Liver (tissue), 3 donors: ENCODE measurements at regions not wholly inside any gene's neighbourhood (a gene's known extent, or its start where the extent isn't known, plus 50 kb on each side); places are given as distances from the start of the nearest gene placed in this dataset.

ENCODE experiments used
- RAD21 ChIP-seq, 2 donors: IDR thresholded peaks; 2 replicates each; pipeline ENCODE4 v1.6.1; 2016; ENCODE audit warnings: antibody characterized with exemption in 2 of 2, mild to moderate bottlenecking in 2 of 2
- TAF1 ChIP-seq: conservative IDR thresholded peaks from 2 replicates; pipeline ENCODE4 v1.6.1; 2016; ENCODE audit warnings: antibody characterized with exemption, mild to moderate bottlenecking
- YY1 ChIP-seq: IDR thresholded peaks from 2 replicates; pipeline ENCODE4 v1.6.1; 2016; ENCODE audit warnings: antibody characterized with exemption, mild to moderate bottlenecking
- TF ChIP-seq, protein P1 (sequence below): fragments of 150-350 bp; IDR thresholded peaks from 2 replicates; pipeline ENCODE4 v1.5.1; 2017; ENCODE audit warnings: improper control_type of control experiment, low read depth, low read length; ENCODE audit not compliant: missing input control
- TF ChIP-seq, protein P2 (sequence below): IDR thresholded peaks from 2 replicates; pipeline ENCODE4 v1.6.1; 2016; ENCODE audit warnings: antibody characterized with exemption
- TF ChIP-seq, protein P3 (sequence below): IDR thresholded peaks from 2 replicates; pipeline ENCODE4 v1.6.1; 2016; ENCODE audit warnings: antibody characterized with exemption, mild to moderate bottlenecking
- donor health status: healthy.
- donor health status: healthy.

DNA sequence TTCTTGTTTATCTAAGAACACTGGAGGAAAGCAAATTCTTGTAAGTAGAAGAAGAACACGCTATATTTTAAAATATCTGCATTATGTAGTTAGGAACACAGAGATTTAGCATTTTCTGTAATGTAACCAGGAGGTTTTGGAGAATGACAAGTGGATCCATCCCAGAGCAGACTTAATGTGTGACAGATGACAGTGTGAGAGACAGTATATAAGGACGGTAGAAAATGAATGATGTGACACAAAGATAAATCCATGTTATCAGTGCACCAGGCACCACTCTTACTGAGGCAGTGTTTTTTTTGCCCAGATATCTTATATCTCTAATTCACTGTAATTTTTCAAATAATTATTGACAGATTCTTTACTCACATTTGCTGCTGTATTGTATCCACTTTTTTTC lies 239.0 kb upstream of the KCNN2 start:
- TF ChIP-seq, protein P1, sequence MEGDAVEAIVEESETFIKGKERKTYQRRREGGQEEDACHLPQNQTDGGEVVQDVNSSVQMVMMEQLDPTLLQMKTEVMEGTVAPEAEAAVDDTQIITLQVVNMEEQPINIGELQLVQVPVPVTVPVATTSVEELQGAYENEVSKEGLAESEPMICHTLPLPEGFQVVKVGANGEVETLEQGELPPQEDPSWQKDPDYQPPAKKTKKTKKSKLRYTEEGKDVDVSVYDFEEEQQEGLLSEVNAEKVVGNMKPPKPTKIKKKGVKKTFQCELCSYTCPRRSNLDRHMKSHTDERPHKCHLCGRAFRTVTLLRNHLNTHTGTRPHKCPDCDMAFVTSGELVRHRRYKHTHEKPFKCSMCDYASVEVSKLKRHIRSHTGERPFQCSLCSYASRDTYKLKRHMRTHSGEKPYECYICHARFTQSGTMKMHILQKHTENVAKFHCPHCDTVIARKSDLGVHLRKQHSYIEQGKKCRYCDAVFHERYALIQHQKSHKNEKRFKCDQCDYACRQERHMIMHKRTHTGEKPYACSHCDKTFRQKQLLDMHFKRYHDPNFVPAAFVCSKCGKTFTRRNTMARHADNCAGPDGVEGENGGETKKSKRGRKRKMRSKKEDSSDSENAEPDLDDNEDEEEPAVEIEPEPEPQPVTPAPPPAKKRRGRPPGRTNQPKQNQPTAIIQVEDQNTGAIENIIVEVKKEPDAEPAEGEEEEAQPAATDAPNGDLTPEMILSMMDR, result no peak
- TF ChIP-seq, protein P2, sequence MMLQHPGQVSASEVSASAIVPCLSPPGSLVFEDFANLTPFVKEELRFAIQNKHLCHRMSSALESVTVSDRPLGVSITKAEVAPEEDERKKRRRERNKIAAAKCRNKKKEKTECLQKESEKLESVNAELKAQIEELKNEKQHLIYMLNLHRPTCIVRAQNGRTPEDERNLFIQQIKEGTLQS, result no peak
- TF ChIP-seq TAF1 (no peak), RAD21 (IDR thresholded peaks at IDR 0.05) (no peak), YY1 (no peak)
- TF ChIP-seq, protein P3, sequence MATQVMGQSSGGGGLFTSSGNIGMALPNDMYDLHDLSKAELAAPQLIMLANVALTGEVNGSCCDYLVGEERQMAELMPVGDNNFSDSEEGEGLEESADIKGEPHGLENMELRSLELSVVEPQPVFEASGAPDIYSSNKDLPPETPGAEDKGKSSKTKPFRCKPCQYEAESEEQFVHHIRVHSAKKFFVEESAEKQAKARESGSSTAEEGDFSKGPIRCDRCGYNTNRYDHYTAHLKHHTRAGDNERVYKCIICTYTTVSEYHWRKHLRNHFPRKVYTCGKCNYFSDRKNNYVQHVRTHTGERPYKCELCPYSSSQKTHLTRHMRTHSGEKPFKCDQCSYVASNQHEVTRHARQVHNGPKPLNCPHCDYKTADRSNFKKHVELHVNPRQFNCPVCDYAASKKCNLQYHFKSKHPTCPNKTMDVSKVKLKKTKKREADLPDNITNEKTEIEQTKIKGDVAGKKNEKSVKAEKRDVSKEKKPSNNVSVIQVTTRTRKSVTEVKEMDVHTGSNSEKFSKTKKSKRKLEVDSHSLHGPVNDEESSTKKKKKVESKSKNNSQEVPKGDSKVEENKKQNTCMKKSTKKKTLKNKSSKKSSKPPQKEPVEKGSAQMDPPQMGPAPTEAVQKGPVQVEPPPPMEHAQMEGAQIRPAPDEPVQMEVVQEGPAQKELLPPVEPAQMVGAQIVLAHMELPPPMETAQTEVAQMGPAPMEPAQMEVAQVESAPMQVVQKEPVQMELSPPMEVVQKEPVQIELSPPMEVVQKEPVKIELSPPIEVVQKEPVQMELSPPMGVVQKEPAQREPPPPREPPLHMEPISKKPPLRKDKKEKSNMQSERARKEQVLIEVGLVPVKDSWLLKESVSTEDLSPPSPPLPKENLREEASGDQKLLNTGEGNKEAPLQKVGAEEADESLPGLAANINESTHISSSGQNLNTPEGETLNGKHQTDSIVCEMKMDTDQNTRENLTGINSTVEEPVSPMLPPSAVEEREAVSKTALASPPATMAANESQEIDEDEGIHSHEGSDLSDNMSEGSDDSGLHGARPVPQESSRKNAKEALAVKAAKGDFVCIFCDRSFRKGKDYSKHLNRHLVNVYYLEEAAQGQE, result no peak
